SKM-1 (cell line): ENCODE measurements at regions not wholly inside any gene's neighbourhood (a gene's known extent, or its start where the extent isn't known, plus 50 kb on each side); places are given as distances from the start of the nearest gene placed in this dataset.
"Not testable (repeated sequence)": the region's sequence is repeated elsewhere in the genome, so short reads cannot be mapped to it uniquely, and the experiment has no call there.

Source experiments
- DNase-seq: peaks from one replicate; lab custom pipeline; 2025; ENCODE audit not compliant: unreplicated experiment; lab: John Stamatoyannopoulos, UW

DNA sequence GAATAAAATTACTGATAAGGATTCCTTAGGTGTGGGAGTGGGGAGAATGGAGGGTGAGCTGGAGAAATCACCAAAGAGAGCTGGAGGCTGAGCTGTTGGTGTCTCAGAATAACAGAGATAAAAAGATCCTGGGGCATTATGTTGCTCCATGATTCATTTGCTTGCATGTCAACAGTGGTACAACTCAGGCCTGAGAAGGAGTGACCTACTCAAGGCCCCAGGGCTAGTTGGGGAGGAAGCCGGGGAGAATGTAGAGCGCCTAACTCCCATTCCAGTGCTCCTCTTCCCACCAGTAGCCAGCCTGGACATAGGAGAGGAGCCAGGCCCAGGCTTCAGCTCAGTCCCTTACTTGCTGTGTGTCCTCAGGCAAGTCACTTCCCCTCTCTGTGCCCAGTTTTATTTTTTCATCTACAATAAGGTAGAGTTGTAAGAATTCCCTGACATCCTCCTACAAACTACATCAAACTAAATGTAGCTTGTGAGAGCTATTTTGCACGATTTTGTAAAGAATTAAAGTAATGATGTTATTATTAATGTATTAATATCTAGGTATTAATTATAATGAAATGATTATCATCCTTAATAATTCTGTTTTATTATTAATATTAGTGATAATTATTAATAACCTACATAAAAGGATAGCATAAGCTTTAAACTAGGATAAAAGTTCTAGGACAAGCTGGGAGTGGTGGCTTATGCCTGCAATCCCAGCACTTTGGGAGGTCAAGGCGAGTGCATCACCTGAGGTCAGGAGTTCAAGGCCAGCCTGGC is 250.9 kb upstream of the SULF2 start:
- DNase-seq, result no peak

DNA sequence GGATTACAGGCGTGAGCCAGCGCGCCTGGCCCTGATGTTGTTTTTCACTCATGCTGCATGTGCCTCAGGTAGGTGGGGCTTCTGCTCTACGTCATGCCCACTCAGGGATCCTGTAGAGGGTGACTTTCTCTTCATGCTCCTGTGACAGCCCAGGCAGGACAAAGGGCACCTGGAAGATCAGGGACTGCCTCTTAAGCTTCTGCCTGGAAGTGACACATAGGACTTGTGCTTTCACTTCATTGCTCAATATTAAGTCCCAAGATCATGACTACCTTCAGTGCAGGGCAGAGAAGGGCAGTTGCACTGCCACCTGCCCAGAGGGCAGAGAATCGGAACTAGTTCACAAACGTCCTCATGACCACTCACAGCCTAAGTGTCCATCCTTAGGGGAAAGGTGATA is 249.5 kb upstream of the SULF2 start:
- no peak for DNase-seq

DNA sequence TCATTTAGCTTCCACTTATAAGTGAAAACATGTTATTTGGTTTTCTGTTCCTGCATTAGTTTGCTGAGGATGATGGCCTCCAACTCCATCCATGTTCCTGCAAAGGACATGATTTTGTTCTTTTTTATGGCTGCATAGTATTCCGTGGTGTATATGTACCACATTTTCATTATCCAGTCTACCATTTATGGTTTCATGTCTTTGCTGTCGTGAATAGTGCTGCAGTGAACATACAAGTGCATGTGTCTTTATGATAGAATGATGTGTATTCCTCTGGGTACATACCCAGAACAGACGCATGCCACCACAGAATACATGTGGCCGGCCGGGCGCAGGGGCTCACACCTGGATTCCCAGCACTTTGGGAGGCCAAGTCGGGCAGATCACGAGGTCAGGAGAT is 247.7 kb upstream of the SULF2 start:
- DNase-seq, result not testable (repeated sequence)

DNA sequence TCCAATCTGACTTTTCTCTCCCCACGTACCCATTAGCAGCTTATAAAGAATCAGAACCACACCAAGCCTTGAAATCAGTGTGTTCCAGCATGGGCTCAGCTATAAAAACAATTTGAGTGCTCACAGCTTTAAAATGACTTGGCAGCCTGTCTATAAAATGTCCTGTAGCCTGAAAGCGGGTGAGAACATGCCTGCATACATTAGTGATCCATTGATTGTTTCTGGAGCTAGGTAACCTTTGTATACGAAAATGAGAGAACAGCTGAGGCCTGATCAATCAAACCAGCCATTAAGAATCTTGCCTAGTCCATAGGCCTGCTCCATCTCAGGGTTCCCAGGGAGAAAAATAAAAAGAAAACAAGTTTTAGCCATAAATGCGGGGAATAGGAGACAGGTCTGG is 245.8 kb upstream of the SULF2 start:
- no peak for DNase-seq

DNA sequence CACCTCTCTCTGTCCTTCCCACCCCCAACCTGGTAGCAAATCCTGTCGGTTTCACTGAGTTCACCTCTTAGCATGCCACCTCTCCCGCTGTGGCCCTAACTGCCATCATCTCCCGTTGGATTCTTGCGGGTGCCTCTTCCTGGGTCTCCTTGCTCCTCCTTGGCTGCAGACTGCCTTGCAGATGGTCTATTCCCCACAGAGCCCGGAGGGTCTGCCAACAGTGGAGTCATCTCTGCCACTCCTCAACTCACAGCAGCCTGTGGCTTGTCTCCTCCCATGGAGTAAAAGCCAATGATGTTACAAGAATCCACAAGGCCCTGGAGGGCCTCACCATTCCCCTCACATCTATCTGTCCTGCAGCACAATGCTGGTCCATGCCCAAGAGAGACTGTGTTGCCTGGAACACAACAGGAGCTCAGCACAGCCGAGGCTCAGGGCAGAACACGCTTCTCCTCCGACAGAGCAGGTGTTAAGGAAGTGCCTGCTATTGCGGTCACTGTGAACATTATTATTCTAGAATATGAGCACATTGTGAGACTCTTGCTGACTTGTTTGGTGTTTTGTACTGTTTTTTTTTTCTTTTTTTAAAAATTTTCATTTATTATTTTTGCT is 241.8 kb upstream of the SULF2 start:
- DNase-seq, result no peak

DNA sequence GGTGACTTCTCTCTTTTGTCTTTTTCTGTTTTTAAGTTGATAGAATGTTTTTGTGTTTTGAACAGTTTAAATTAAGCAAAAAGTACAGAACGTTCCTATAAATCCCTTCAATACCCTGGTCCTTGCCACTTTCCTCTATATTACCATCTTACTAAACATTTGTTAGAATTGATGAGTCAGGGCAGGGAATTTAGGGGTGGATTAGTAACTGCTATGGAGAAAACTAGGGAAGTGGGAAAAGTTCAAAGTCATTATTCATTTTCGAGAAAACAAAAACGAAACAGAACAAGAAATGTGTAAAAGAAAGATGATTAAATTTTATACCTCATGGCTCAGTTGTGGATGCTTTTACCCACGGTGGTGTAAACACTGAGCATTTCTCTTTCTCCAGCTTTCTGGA is 240.4 kb upstream of the SULF2 start:
- DNase-seq, result no peak

DNA sequence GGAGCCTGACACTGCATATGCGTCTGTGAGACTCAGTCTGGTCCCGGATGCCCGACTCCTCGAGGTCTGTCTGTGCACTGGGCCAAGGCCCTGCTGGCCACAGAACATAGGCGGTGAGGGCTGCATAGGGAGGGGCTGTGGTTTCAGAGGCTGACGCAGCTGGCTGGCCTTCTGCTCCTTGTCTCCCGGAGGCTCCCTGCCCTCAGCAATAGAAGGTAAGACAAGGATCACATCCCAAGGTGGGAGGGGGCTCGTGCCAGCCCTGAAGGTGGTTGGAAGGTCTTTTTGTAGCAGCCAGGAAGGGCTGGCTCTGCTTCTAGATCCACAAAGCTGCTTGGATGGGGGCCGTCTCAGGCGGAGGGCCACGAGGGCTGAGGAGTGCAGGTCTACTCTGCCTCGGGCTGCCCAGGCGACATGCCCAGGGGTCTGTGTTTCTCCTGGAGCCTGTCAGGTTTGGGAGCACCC is 239.8 kb upstream of the SULF2 start:
- DNase-seq, result no peak

DNA sequence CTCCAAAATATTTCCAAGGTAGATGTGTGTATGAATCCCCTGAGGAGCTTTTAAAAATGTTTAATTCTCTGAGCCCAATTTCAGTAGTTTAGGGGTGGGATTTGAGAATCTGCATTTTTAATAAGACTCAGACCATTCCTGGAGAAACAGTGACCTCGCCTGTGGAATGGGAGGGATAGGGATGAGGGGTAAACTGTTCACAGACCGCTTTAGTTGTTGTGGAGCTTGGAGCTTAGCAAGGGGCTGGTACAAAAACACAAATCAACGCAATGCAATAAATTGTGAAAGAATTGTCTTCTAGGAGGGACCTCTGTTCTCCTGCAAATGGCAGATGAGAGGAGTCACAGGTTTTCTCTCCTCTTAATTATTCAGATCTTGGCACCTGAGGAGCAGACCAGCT is 239.3 kb upstream of the SULF2 start:
- DNase-seq, result no peak

DNA sequence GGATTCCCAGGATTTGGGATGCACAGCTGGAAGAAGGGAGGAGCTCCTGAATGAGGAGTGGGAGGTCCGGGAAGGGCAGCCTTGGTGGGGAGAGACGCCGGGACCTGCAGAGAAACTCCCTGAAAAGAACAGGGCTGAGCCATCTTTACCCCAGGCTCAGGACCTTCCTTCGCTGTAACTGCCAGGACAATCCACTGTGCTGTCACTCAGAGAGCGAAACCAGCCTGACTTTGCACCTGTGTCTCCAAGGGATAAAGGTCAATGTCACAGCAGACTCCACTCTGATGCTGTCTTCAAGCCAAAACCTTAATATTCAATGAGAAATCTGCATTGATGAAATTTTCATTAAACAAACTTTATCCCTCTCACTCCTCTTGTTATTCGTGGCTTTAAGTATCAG is 235.4 kb upstream of the SULF2 start:
- not testable (repeated sequence) for DNase-seq

DNA sequence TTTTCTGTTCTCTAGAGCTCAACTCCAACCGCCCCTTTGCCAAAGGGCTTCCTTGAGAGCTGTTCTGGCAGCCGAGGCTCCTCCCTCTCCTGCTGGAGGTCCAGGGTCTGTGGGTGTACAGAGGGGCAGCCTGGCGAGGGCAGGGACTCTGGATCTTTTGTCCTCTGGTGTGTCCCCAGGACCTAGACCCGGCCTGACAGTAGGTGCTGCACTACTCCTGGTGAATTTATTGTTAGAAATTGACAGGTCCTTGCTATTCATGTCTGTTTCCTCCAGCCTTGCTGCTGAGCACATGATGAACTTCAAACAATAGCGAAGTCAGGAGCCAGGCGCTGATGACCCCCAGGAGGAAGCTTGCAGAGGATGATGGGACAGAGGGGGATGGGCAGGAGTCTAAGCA is 234.7 kb upstream of the SULF2 start:
- no peak for DNase-seq

DNA sequence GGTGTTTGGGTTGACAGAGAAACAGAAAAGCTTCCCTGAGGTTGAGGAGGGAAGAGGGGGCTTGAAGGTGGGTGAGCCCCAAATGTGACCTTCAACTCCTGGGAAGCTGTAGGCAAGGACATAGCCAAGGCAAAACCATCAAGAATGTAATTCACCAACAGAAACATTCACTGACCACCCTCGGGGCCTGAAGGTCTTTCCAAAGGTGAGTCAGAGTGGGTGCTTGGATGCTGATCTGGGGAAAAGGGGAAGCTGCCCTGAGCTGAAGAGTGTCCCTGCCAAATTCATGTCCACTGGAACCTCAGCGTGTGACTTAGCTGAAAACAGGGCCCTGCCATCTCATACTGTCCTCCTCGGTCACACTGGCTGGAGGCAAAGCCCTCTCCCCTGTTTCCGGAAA is 234.2 kb upstream of the SULF2 start:
- no peak for DNase-seq

DNA sequence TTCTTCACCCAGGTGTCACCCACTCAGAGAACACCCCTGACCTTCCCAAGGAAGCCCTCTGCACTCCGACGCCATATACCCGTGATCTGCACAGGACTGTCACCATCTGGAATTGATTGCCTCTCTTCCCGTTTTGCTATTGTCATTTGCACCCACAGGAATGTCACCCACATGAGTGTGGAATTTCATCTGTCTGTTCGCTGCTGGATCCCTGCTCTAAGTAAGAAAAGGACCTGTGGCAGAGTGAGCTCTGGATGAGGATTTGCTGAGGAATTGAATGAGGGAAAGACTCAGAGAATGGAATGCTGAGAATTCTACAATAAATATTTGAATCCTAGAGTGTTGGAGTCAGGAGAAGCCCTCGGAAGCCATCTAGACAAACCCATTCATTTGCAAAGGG is 233.6 kb upstream of the SULF2 start:
- not testable (repeated sequence) for DNase-seq

DNA sequence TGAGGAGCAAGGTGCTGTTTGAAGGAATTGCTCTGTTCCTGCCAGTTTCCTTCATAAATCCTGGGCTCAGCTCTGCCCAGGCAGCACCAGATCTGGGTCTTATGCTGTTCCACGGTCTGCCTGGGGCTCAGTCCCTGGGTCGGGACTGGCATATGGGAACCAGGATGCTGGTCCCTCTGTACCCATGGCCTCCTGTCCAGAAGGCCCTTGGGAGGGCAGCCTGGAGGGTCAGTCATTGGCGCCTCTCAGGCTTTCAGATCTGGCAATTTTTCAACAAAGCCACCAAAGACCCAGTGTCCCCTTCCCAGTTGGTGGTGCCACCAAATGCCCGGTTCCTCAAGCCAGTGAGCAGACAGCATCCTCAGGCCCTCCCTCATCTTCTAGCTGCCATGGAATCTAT is 232.7 kb upstream of the SULF2 start:
- no peak for DNase-seq

DNA sequence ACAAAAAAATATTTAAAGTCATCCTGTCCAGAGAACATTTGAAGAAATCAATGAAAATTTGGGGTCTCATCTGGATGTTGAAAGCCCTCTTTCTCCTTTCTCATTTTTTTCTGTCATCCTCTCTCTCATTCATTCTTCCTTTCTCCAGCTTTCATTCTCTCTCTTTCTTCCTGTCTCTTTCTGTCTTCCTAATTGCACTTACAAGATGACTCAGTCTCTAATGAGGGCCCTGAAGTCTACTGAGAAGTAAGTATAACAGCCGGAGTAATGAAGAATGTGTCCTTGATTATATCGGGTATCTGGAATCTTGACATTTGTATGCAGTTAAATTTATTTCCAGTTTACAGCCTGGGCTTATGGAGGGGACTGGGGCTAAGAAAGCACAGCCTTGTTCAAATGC is 232.2 kb upstream of the SULF2 start:
- DNase-seq, result no peak

DNA sequence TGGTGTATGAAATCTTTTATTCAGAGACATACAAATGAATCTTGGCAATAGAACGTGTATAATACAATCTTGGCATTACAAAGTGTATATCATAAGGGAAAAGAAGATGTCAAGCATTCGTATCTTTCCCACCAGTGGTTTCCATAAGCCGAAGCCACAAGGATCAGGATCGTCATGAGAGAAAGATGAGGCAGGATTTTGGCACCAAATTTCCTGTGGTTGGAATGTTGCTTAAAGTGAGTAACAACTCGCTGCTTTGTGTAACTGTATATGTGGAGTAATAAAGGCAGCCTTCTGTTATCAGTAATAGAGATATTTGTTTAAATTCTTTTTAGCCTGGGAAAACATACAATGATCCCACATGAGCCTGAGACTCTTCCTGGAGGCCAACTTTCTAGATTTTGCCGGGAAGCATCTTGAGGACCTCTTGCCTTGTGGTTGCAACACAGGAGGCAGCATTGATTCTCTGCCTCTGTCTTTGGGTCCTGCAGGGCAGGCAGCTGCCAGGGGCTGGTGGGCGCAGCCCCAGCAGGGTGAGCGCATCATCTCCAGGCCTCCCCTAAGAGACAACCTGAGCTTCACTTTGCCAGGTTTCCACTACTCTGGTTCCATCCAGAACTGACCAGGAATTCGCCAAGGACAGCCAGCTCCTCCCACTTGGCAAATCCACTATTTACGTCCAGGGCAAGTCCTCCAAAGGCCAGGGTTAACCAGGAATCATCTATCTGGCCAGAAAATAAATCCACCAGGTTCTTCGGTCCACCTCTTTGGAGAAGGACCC is 230.9 kb upstream of the SULF2 start:
- DNase-seq, result no peak

DNA sequence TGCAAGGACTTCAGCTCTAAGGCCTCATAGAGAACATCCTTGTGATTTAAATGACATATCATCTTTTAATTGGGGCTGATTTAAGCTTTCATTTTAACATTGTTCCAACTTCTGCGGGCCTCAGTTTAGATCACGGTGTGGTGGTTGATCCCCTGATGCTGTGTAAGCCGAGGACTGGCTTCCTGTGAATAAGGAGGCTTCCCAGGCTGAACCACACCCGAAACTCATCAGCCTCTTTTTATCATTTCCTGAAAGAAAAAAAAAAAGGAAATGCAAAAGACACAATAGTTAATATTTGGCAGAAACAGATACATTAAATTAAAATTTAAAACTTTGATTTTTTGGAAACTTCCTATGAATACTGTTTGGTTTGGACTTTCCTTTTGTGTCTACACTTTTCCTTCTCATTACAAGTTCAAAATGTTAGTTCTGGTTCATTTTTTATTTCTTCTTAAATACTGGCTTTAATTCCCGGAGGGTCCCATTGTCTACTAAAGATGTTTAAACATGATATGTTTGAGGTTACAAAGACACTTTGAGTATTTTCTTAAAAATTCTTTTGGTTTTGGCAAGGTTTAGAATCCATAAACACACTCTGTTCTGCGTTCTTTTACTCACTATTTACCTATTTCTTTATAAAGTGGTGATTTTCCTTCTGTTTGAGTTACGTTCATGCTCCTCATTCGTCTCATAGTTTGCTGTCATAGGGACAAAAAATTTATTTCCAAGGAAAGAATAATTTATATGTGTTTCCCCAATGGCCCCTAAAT is 230.0 kb upstream of the SULF2 start:
- DNase-seq, result no peak

DNA sequence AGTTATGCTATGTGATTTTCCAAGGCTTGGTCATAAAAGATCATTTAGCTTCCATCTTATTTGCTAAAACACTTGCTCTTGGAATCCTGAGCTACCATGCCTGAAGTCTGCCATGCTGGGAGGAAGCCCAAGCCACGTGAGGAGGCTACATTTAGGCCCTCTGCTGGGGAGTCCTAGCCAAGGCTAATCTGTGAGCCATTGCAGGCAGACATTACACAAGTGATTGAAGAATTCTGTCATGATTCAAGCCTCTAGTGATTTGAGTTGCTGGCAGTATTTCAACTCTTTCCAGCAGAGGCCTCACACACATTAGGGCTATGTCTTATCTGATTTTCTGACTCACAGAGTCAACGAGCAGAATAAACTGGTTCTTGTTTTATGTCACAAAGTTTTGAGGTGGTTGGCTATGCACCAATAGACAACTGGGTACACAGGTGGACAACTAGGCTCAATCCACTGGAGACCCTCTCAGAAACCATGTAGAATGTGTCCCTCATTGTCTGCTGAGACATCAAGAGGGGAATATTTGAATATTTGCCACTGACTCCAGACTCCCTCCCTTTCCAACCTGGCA is 227.2 kb upstream of the SULF2 start:
- DNase-seq, result no peak

DNA sequence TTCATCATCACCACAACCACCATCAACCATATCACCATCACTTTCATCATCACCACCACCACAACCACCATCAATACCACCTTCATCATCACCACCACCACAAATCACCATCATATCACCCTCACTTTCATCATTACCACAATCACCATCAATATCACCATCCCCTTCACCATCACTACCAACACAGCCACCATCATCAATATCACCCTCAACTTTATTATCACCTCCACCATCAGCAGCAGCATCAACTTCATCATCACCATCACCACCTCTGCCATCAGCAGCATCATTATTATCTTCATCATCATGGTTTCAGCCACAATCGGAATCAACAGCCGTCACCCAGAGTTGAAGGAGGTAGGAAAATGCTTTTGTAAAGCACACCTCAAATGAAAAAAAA is 225.7 kb upstream of the SULF2 start:
- DNase-seq, result no peak

DNA sequence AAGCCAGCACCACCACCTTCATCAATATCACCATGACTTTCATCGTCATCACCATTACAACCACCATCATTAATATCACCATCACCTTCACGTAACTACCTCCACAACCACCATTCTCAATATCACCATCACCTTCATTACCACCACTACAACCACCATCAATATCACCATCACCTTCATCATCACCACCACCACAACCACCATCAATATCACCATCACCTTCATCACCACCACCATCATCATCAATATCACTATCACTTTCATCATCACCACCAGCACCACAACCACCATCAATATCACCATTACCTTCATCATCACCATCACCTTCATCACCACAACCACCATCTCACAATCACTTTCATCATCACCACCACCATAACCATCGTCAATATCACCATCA is 225.3 kb upstream of the SULF2 start:
- no peak for DNase-seq

DNA sequence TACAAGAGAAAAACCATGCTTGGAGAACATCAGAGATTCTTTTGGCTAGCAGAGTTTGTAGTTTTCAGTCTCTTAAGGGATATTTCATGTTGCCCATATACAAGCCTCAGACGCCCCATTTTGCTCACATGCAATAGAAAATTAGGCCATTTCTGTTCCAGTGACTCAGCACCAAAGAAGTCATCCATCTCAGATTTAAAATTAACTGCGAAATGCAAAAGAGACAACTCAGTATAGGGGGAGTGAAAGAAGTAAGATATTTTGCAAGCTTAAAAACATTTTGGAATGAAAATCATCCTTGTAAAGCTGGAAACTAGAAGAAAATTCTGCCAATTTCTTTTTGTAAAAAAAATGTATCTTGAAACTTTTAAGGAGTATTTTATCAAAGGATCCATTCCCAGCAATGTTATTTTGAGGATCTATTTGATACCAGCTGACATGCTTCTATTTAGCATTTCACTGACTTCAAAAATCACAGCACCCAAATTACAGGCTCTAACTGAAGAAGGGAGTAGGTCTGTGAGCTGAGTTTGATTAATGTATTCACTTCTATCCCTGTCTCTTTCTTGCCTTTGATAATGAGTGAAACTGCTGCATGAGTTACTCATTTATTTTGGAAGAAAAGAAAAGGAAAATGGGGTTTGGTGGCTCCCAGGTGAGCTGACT is 223.7 kb upstream of the SULF2 start:
- no peak for DNase-seq
